Fibroblast of villous mesenchyme (primary cell): ENCODE measurements at regions not wholly inside any gene's neighbourhood (a gene's known extent, or its start where the extent isn't known, plus 50 kb on each side); places are given as distances from the start of the nearest gene placed in this dataset.
"Not testable (repeated sequence)": the region's sequence is repeated elsewhere in the genome, so short reads cannot be mapped to it uniquely, and the experiment has no call there.

Experiments used
- DNase-seq: peaks from one replicate; pipeline ENCODE4 v3.0.0-alpha.2; 2010; ENCODE audit warnings: low read depth
- H3K4me3 ChIP-seq: 2 replicates; pipeline ENCODE4 v1.5.1; 2011; ENCODE audit warnings: low read depth, mild to moderate bottlenecking, low read length
- CTCF ChIP-seq: IDR thresholded peaks from 2 replicates; pipeline ENCODE4 v1.5.1; 2012; ENCODE audit warnings: low read depth, mild to moderate bottlenecking, low read length; ENCODE audit not compliant: insufficient read depth

DNA sequence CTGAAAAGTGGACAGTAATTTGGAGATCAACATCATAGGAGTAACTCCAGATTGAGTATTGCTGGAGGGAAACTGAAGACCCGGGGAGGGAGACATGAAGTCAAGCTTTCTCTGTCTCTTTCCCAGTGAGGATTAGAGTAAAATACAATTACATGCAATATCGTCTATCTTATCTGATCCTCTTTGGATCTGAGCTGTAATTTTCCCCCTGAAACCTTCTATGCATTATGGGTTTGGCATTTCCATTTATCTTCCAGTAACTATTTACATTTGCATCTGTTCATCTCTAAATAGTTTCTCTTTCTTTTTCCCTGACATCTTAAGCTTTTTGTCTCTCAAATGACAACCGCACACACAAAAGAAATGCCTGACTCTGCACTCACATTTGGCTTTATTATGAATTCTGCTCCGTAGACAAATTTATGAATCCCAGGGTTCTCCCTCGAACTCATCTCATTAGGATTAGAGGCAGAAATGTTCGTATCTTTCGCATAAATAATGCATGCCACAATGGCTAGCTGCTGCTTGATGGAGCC is 113.1 kb downstream of the SPP2 start:
- no peak for DNase-seq
- no peak for TF ChIP-seq CTCF
- no peak overlapping the region for H3K4me3 ChIP-seq

DNA sequence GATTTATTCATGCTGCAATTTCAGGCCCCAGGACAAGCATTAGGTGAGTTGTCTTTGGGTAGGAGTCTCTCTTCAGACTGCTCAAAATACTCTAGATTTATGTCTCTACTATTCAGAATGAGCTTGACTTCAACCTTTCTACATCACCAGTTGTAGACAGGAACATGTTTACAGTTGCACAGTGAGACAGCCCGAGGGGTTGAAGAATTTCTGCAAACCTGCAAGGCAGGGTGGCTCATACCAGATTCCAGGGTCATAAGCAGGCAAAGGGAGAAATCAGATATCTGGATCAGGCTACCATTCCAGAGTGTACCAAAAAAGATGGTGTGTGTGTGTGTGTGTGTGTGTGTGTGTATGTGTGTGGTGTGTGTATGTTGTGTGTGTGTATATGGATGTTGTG is 112.4 kb downstream of the SPP2 start:
- no peak for TF ChIP-seq CTCF
- DNase-seq = no peak
- no peak overlapping the region for H3K4me3 ChIP-seq

DNA sequence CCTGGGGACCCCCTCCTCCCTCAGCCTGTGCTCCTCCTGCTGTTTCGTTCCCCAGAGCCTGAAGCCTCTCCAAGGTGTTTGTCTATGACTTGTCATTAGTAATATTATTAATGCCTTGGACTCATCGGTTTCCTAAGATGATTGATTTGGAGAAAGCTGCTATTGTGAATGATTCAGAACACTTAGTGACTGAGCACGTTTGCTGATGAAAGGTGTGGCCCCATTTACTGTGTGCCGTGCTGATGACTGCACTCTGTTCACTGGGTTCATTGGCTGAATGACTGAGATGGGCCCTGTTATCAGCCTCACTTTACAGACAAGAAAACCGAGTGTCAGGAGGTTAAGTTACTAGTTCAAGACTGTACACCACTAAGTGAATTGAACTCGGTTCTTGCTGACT is 111.4 kb downstream of the SPP2 start:
- no peak overlapping the region for H3K4me3 ChIP-seq
- DNase-seq = no peak
- TF ChIP-seq CTCF = no peak

DNA sequence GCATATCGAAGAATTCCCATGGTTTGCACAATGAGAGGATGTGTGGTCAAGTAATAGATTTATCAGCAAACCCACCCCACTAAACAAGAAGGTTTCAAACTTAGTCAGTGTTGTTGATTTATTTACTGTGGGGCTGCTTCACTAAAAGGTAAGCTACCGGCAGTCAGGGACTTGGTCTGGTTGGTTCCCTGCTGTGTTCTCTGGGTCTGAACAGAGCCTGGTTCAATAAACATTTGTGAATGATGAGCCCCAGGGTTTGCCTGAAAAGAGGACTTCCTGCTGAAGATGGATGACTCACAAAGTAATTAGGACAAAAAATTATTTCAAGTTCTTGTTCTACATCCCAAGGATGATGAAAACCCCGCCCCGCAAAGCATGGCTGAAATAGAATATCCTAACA is 108.3 kb downstream of the SPP2 start:
- no peak for DNase-seq
- H3K4me3 ChIP-seq = no peak overlapping the region
- no peak for TF ChIP-seq CTCF

DNA sequence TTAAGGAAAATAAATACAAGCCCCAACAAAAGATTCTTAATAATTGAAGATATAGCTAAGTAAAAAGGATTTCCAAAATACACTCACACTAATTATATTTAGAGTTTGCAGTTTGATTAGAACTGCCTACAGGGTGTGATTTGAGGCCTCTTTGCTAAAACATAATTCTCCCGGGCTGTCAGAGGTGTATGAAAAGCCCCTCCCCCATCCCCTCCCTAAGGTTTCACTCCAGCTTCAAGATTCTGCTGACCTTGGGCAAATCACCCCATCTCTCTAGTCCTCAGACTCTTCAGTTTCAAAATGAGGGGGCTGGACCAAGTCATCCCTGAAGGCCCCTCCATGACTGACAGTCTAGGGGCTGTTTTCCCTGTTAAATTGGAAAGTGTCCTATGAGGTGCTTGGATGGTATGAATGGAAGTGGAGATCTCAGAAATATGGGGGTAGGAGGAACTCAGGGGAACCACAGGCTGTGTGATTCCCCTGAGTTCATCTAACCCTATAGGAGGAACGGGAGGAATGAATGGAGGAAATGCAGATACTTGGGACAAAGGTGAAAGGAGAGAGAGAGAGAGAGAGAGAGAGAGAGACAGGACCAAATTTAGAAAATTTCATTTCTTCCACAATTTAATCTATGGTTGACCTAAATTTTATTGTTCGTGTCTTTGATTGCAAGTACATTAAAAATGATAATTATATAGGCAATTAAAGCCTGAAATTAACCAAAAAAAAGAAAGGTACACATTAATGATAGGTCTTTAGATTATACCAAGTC is 107.5 kb downstream of the SPP2 start:
- DNase-seq = no peak
- TF ChIP-seq CTCF = no peak
- H3K4me3 ChIP-seq = no peak overlapping the region

DNA sequence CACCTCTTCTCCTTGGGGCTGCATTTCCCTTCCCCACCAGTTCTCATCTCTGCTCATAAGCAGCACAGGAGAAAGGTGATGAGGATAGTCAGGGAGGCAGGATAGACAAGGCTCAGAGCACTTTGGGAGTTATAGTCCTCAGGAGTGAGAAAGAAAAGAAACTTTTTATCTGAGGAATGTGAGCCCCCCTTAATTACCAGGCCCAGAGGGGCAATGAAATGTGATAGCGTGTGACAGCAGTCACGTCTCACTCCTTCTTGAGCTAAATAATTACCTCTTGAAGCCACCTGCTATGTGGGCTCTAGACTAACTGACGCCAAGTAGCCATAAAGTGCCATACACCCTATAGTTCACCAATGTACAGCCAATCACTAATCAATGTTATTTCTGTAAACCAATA is 105.8 kb downstream of the SPP2 start:
- no peak overlapping the region for H3K4me3 ChIP-seq
- TF ChIP-seq CTCF = no peak
- no peak for DNase-seq

DNA sequence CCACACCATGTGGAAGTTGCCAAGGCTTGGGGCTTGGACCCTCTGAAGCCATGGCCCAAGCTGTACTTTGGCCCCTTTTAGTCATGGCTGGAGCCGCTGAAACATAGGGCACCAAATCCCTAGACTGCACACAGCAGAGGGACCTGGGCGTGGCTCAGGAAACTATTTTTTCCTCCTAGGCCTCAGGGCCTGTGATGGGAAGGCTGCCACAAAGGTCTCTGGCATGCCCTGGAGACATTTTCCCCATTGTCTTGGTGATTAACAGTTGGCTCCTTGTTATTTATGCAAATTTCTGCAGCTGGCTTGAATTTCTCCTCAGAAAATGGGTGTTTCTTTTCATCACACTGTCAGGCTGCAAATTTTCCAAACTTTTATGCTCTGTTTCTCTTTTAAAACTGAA is 102.3 kb downstream of the SPP2 start:
- not testable (repeated sequence) for H3K4me3 ChIP-seq, DNase-seq
